ENCODE measurements at regions not wholly inside any gene's neighbourhood (a gene's known extent, or its start where the extent isn't known, plus 50 kb on each side); places are given as distances from the start of the nearest gene placed in this dataset.

DNA sequence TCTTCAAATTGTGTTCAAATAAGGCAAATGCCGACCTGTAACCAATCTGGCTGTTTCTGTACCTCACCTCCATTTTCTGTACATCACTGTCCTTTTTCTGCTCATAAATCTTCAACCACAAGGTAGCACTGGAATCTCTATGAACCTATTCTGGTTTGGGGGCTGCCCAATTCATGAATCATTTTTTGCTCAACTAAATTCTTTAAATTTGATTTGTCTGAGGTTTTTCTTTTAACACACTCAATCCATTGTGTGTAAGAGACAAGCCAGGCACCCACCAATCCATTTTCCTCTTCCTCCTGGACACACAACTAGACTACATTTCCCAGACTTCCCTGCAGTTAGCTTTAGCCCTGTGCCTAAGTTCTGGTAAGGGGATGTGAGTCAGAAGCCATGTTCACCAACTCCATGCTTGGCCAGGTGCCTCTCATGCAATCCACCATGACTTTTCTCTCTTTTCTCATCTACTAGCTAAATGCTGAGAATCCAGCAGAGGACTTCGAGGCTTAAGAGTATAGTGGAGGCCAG, 193.2 kb upstream of the KLF3 start:
- TF ChIP-seq, protein P1, sequence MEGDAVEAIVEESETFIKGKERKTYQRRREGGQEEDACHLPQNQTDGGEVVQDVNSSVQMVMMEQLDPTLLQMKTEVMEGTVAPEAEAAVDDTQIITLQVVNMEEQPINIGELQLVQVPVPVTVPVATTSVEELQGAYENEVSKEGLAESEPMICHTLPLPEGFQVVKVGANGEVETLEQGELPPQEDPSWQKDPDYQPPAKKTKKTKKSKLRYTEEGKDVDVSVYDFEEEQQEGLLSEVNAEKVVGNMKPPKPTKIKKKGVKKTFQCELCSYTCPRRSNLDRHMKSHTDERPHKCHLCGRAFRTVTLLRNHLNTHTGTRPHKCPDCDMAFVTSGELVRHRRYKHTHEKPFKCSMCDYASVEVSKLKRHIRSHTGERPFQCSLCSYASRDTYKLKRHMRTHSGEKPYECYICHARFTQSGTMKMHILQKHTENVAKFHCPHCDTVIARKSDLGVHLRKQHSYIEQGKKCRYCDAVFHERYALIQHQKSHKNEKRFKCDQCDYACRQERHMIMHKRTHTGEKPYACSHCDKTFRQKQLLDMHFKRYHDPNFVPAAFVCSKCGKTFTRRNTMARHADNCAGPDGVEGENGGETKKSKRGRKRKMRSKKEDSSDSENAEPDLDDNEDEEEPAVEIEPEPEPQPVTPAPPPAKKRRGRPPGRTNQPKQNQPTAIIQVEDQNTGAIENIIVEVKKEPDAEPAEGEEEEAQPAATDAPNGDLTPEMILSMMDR (IDR thresholded peaks at IDR 0.05; ENCODE audit: insufficient read depth, low read length), result no peak
- TF ChIP-seq POLR2AphosphoS5 (IDR thresholded peaks at IDR 0.05; ENCODE audit: low read depth), result no peak
- TF ChIP-seq, protein P2, sequence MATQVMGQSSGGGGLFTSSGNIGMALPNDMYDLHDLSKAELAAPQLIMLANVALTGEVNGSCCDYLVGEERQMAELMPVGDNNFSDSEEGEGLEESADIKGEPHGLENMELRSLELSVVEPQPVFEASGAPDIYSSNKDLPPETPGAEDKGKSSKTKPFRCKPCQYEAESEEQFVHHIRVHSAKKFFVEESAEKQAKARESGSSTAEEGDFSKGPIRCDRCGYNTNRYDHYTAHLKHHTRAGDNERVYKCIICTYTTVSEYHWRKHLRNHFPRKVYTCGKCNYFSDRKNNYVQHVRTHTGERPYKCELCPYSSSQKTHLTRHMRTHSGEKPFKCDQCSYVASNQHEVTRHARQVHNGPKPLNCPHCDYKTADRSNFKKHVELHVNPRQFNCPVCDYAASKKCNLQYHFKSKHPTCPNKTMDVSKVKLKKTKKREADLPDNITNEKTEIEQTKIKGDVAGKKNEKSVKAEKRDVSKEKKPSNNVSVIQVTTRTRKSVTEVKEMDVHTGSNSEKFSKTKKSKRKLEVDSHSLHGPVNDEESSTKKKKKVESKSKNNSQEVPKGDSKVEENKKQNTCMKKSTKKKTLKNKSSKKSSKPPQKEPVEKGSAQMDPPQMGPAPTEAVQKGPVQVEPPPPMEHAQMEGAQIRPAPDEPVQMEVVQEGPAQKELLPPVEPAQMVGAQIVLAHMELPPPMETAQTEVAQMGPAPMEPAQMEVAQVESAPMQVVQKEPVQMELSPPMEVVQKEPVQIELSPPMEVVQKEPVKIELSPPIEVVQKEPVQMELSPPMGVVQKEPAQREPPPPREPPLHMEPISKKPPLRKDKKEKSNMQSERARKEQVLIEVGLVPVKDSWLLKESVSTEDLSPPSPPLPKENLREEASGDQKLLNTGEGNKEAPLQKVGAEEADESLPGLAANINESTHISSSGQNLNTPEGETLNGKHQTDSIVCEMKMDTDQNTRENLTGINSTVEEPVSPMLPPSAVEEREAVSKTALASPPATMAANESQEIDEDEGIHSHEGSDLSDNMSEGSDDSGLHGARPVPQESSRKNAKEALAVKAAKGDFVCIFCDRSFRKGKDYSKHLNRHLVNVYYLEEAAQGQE (IDR thresholded peaks at IDR 0.05; ENCODE audit: insufficient replicate concordance, low read depth), result no peak
- no peak for TF ChIP-seq GABPA (IDR thresholded peaks at IDR 0.05; ENCODE audit: low read depth)
- TF ChIP-seq SPI1 (IDR thresholded peaks at IDR 0.05; ENCODE audit: borderline replicate concordance, low read depth), result no peak

Data from HL-60 (cell line).